IMR-90 (cell line): ENCODE measurements at regions not wholly inside any gene's neighbourhood (a gene's known extent, or its start where the extent isn't known, plus 50 kb on each side); places are given as distances from the start of the nearest gene placed in this dataset.

Source experiments
- ATAC-seq: fragments of 200-7000 bp; cut with Tn5 transposase; 2 replicates; pipeline ENCODE4 v1.9.1; 2020; ENCODE audit warnings: low read depth, mild to moderate bottlenecking, moderate library complexity
- BruUV-seq: library from RNA; stranded (reverse); fragments of 400-500 nt; replicated peaks from 2 replicates; lab custom pipeline; 2021; lab: Mats Ljungman, UMichigan
- CTCF ChIA-PET: fragments of 300-600 bp; formaldehyde crosslinking; extraction: SDS; loops from one replicate; lab custom pipeline; 2021; ENCODE audit warnings: antibody characterized with exemption; lab: Yijun Ruan, JAX
- POLR2A ChIA-PET: fragments of 300-600 bp; sonication (Branson Sonifier 250); formaldehyde crosslinking; loops from one replicate; lab custom pipeline; 2022; ENCODE audit warnings: antibody characterized with exemption; ENCODE audit not compliant: unreplicated experiment; lab: Charles Lee
- DNase-seq: peaks from one replicate; pipeline ENCODE4 v3.0.0; 2013
- H2AFZ ChIP-seq: replicated peaks from 2 replicates; pipeline ENCODE3; 2013; ENCODE audit warnings: low read length, mild to moderate bottlenecking; ENCODE audit not compliant: poor library complexity
- H2AK5ac ChIP-seq: 2 replicates; pipeline ENCODE4 v1.6.1; 2013; ENCODE audit warnings: low read depth, low read length, inconsistent platforms
- H2AK9ac ChIP-seq: replicated peaks from 2 replicates; pipeline ENCODE3; 2013; ENCODE audit warnings: mild to moderate bottlenecking, low read depth, low read length, moderate library complexity; ENCODE audit not compliant: poor library complexity
- H2BK120ac ChIP-seq: 2 replicates; pipeline ENCODE4 v1.6.1; 2013; ENCODE audit warnings: low read depth, low read length, inconsistent platforms
- H2BK15ac ChIP-seq: 3 replicates; pipeline ENCODE4 v1.6.1; 2013; ENCODE audit warnings: low read depth, low read length, inconsistent platforms
- H2BK20ac ChIP-seq: 2 replicates; pipeline ENCODE4 v1.6.1; 2013; ENCODE audit warnings: low read depth, mild to moderate bottlenecking, inconsistent platforms, low read length, moderate library complexity
- H2BK5ac ChIP-seq: 2 replicates; pipeline ENCODE4 v1.6.1; 2013; ENCODE audit warnings: mild to moderate bottlenecking, low read depth, low read length, inconsistent platforms; ENCODE audit not compliant: poor library complexity, severe bottlenecking
- H3K14ac ChIP-seq: replicated peaks from 2 replicates; pipeline ENCODE4 v1.6.1; 2013; ENCODE audit warnings: low read depth, low read length, inconsistent platforms
- H3K18ac ChIP-seq: 2 replicates; pipeline ENCODE4 v1.6.1; 2013; ENCODE audit warnings: low read depth, low read length, control low read depth
- H3K23ac ChIP-seq: 2 replicates; pipeline ENCODE4 v1.6.1; 2013; ENCODE audit warnings: low read depth, low read length, inconsistent platforms
- H3K27ac ChIP-seq: 2 replicates; pipeline ENCODE4 v1.5.1; 2013; ENCODE audit warnings: mild to moderate bottlenecking, control low read depth, low read length; ENCODE audit not compliant: insufficient read depth
- H3K27me3 ChIP-seq: 2 replicates; pipeline ENCODE4 v1.6.1; 2013; ENCODE audit warnings: low read length; ENCODE audit not compliant: control insufficient read depth, insufficient read depth
- H3K36me3 ChIP-seq: 2 replicates; pipeline ENCODE4 v1.6.1; 2013; ENCODE audit warnings: low read length, mixed read lengths; ENCODE audit not compliant: control insufficient read depth, insufficient read depth
- H3K4ac ChIP-seq: 2 replicates; pipeline ENCODE4 v1.6.1; 2013; ENCODE audit warnings: low read depth, low read length, inconsistent platforms
- H3K4me1 ChIP-seq: 2 replicates; pipeline ENCODE4 v1.6.1; 2013; ENCODE audit warnings: low read length, mixed read lengths; ENCODE audit not compliant: control insufficient read depth, insufficient read depth
- H3K4me2 ChIP-seq: 2 replicates; pipeline ENCODE4 v1.6.1; 2013; ENCODE audit warnings: low read depth, mild to moderate bottlenecking, control low read depth, low read length, moderate library complexity
- H3K4me3 ChIP-seq: 2 replicates; pipeline ENCODE4 v1.5.1; 2013; ENCODE audit warnings: low read depth, mild to moderate bottlenecking, control low read depth, low read length, moderate library complexity; ENCODE audit not compliant: insufficient read depth
- H3K56ac ChIP-seq: 2 replicates; pipeline ENCODE4 v1.6.1; 2013; ENCODE audit warnings: low read length, inconsistent platforms; ENCODE audit not compliant: insufficient read depth; ENCODE audit errors: extremely low read depth
- H3K79me1 ChIP-seq, 2 experiments: 2 replicates each; pipeline ENCODE4 v1.6.1; 2013; ENCODE audit warnings: low read length in 2 of 2, inconsistent platforms in 1 of 2, low read depth in 1 of 2
- H3K9ac ChIP-seq: 2 replicates; pipeline ENCODE4 v1.6.1; 2013; ENCODE audit warnings: low read depth, low read length, control low read depth
- H3K9me1 ChIP-seq: 2 replicates; pipeline ENCODE4 v1.6.1; 2013; ENCODE audit warnings: low read length, inconsistent platforms; ENCODE audit not compliant: insufficient read depth
- H3K9me3 ChIP-seq: 2 replicates; pipeline ENCODE4 v1.6.1; 2013; ENCODE audit warnings: low read length; ENCODE audit not compliant: control insufficient read depth, insufficient read depth
- H4K20me1 ChIP-seq: 2 replicates; pipeline ENCODE4 v1.6.1; 2013; ENCODE audit warnings: low read length, inconsistent platforms; ENCODE audit not compliant: insufficient read depth
- H4K5ac ChIP-seq: 2 replicates; pipeline ENCODE4 v1.6.1; 2013; ENCODE audit warnings: mild to moderate bottlenecking, low read depth, low read length, control low read depth
- H4K8ac ChIP-seq, 2 experiments: 2 replicates each; pipeline ENCODE4 v1.6.1; 2013; ENCODE audit warnings: low read depth in 2 of 2, low read length in 2 of 2, control low read depth in 1 of 2, inconsistent platforms in 1 of 2
- H4K91ac ChIP-seq: 2 replicates; pipeline ENCODE4 v1.6.1; 2013; ENCODE audit warnings: low read depth, low read length, inconsistent platforms; ENCODE audit not compliant: insufficient read depth
- MAFK ChIP-seq: IDR thresholded peaks from 2 replicates; pipeline ENCODE4 v1.6.1; 2012; ENCODE audit warnings: low read depth, low read length, improper control_type of control experiment
- MAZ ChIP-seq: IDR thresholded peaks from 2 replicates; pipeline ENCODE4 v1.6.1; 2012; ENCODE audit warnings: low read depth, mild to moderate bottlenecking, low read length, improper control_type of control experiment, moderate library complexity, borderline replicate concordance
- MXI1 ChIP-seq: IDR thresholded peaks from 2 replicates; pipeline ENCODE4 v1.6.1; 2012; ENCODE audit warnings: low read depth, mild to moderate bottlenecking, low read length, moderate library complexity, borderline replicate concordance
- WGBS, 2 experiments: methylation state at CpG; one replicate each; pipeline versions ENCODE4 v1.1.5 to v1.1.7; 2013; ENCODE audit warnings: missing lambda C conversion rate in 2 of 2; ENCODE audit not compliant: insufficient read length in 1 of 2; ENCODE audit errors: extremely low coverage in 2 of 2; 5-methylcytosine and 5-hydroxymethylcytosine counted together
- dilution Hi-C: fragments of 300-500 bp; cut with HindIII; formaldehyde crosslinking; loops from one replicate; pipeline ENCODE4 v1.14.3; 2018; ENCODE audit warnings: low sequenced_read_pairs; ENCODE audit not compliant: unreplicated experiment
- in situ Hi-C: fragments of 300-500 bp; cut with MboI; formaldehyde crosslinking; loops from 3 replicates; pipeline ENCODE4 v1.14.3; 2019; ENCODE audit warnings: low sequenced_read_pairs, inconsistent platforms, mixed read lengths
- intact Hi-C: fragments of 100-400 bp; cut with micrococcal nuclease; formaldehyde crosslinking; loops from 2 replicates; pipeline ENCODE4 v1.10.0; 2022
- TF ChIP-seq, protein P1 (sequence below): fragments of 150-350 bp; IDR thresholded peaks from 2 replicates; pipeline ENCODE4 v1.6.1; 2017; ENCODE audit warnings: mild to moderate bottlenecking, antibody characterized with exemption, low read length, low read depth

GRCh38 chr2:43130548-43130875, 95.9 kb downstream of the ZFP36L2 start:
- Histone ChIP-seq H3K56ac (no peak overlapping the region), H2BK20ac (peak overlapping the region; percentile 21; the same call in 1 of the 2 replicates), H2AFZ (peak overlapping the region; percentile 53), H3K9me3 (no peaks in the 10 kb centered on the region), H3K27ac (no peak overlapping the region), H4K20me1 (no peaks in the 10 kb centered on the region), H3K14ac (peak overlapping the region; percentile 83), H3K27me3 (no peaks in the 10 kb centered on the region), H4K91ac (peak overlapping the region; percentile 58; the same call in 1 of the 2 replicates), H3K23ac (peak overlapping the region; percentile 49; the same call in 1 of the 2 replicates), H2BK5ac (peak overlapping the region; percentile 12), H3K79me1 (no peaks in the 10 kb centered on the region; a peak in 1 of 4 replicates), H3K9me1 (peaks cover 8% of the 10 kb centered on the region; the same call in 1 of the 2 replicates), H3K9ac (no peak overlapping the region), H2AK5ac (peak overlapping the region; percentile 88), H4K8ac (peak overlapping the region in 1 of 2 experiments; percentile 50; a peak in 2 of 4 replicates), H3K4me3 (no peak overlapping the region), H3K36me3 (no peaks in the 10 kb centered on the region), H2BK15ac (peak overlapping the region; percentile 26; the same call in 1 of the 3 replicates), H3K4ac (peak overlapping the region; percentile 68), H2AK9ac (peak overlapping the region; percentile 88), H2BK120ac (peak overlapping the region; percentile 73), H4K5ac (peak overlapping the region; percentile 11; the same call in 1 of the 2 replicates), H3K4me2 (no peak overlapping the region), H3K18ac (peak overlapping the region; percentile 13), H3K4me1 (peaks cover 16% of the 10 kb centered on the region)
- ChIA-PET CTCF (no interaction called here), POLR2A (no interaction called here)
- 91% methylated on average over 4 of the region's 6 CpGs; no CpG with 5 or more reads in 1 of the 2 experiments for WGBS, 2 experiments
- BruUV-seq = no TSS peak
- dilution Hi-C loops = no loop called here
- intact Hi-C loops = loop anchor here (2.0 kb wide), 1 partner anchor 90 kb away; no protein-coding TSS in a partner anchor
- in situ Hi-C loops = no loop called here
- ATAC-seq (no peak), DNase-seq (no peak)
- TF ChIP-seq MXI1 (no peak), MAFK (no peak), MAZ (no peak)
- TF ChIP-seq, protein P1, sequence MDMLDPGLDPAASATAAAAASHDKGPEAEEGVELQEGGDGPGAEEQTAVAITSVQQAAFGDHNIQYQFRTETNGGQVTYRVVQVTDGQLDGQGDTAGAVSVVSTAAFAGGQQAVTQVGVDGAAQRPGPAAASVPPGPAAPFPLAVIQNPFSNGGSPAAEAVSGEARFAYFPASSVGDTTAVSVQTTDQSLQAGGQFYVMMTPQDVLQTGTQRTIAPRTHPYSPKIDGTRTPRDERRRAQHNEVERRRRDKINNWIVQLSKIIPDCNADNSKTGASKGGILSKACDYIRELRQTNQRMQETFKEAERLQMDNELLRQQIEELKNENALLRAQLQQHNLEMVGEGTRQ = no peak
